ENCODE measurements at regions not wholly inside any gene's neighbourhood (a gene's known extent, or its start where the extent isn't known, plus 50 kb on each side); places are given as distances from the start of the nearest gene placed in this dataset.
"Not testable (repeated sequence)": the region's sequence is repeated elsewhere in the genome, so short reads cannot be mapped to it uniquely, and the experiment has no call there.

DNA sequence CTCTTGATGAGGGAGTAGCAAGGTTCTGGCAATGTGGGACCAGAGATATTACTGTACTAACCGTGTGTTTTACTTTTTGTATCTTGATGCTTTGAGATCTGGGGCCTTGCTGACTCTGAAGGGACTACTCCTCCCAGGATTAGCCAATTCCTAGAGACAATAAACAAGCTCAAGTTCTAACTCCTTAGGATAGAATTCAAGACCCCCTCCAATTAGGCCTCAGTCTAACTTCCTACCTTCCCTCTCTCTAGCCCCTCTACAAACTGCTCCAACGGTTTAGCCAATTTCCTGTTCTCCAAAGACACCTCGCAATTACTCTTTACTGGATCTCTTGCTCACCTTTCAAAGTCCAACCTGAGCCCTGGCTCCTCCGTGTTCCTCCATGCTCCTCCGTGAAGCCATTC lies 158.7 kb upstream of the JARID2 start:
- H3K4me3 ChIP-seq (ENCODE audit: low read depth, low read length), result no peak overlapping the region

DNA sequence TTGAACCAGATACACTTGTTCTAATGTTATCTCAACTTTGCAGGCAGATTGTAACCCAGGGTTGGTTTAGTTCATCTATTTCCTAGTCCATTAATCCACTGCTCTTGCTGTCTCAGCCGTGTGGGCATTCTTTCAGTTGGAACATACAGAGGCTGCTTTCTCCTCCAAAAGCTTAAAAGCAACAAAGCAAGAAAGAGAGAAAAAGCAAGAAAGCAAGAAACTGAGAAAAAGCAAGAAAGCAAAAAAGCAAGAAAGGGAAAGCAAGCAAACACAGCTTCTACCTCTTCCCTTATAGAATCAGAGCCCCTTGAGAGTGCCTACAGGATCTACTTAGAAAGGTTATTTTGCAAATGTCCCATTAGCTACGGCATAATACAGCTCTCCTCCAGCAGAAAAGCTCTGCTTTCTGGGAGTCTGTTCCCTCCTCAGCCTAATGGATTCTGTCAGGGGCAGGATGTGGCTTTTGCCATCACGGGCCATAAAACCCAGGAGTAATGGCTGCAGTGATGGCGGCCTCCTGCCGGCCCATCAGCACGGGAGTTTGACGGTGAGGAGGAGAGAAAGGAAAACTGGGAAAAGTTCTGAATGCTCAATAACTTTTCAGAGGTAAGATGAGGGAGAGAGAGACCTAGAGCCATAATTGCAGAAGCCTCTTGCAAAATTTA lies 156.8 kb upstream of the JARID2 start:
- H3K4me3 ChIP-seq (ENCODE audit: low read depth, low read length), result no peak overlapping the region

DNA sequence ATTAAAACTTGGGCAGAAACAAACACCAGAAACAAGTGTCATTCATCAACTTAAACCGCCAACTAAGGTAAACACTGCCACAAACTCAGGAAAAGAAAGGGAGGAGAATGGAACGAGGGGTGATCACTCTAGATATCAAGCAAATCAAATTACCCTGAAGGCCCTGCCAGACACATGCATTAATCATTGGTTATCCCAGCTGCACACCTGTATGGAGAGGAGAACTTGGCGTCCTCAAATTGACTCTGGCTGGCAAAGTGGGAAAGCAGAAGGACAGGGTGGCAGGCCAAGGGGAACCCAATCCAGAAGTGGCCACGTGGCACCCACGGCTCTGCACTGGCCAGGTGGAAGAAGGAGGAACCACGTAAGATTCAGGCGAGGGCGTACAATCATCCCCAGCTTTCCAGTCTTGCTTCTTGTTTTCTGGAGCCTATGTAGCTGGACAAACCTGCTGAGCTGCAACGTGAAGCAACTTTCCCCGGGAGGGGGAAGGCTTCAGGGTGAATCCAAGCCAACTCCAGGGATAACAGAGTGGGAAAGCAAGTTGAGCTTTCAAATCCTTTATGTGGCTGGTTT lies 156.2 kb upstream of the JARID2 start:
- H3K4me3 ChIP-seq (ENCODE audit: low read depth, low read length), result no peak overlapping the region

DNA sequence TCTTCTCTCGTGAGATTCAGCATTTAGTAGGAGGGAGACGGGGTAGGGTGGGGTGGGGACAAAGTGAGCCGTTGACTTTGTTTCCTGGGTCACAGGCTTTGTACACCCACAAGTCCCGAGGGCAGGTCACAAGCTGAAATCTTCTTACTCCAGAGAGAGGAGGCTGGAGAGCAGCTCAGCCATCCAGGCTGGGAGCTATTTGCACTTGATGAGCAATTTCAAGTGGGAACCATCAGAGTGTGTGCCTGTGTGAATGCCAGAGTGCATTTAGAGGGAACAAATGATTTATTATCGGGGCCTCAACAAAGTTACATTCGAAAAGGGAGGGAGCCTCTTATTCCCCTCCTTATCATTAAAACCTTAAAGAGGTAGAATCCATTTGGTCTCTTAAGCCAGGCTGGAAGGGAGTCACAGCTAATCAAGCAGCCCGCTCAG lies 155.7 kb upstream of the JARID2 start:
- H3K4me3 ChIP-seq (ENCODE audit: low read depth, low read length), result no peak overlapping the region

DNA sequence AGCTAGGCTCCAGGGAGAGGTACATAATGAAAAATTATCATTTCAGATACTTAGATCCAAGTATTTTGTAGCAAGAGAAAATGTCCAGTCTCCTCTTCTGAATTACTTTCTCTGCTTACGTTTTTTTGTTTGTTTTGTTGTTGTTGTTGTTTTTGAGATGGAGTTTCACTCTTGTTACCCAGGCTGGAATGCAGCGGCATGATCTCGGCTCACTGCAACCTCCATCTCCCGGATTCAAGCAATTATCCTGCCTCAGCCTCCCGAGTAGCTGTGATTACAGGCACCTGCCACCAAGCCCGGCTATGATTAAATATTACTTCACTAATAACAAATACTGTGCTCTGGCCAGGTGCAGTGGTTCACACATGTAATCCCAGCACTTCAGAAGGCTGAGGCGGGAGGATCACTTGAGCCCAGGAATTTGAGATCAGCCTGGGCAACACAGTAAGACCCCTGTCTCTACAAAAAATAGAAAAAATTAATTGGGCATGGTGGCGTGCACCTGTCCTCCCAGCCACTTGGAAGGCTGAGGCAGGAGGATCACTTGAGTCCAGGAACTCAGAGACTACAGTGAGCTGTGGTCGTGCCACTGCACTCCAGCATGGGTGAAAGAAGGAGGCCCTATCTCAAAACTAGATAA lies 155.0 kb upstream of the JARID2 start:
- no peak overlapping the region for H3K4me3 ChIP-seq (ENCODE audit: low read depth, low read length)

DNA sequence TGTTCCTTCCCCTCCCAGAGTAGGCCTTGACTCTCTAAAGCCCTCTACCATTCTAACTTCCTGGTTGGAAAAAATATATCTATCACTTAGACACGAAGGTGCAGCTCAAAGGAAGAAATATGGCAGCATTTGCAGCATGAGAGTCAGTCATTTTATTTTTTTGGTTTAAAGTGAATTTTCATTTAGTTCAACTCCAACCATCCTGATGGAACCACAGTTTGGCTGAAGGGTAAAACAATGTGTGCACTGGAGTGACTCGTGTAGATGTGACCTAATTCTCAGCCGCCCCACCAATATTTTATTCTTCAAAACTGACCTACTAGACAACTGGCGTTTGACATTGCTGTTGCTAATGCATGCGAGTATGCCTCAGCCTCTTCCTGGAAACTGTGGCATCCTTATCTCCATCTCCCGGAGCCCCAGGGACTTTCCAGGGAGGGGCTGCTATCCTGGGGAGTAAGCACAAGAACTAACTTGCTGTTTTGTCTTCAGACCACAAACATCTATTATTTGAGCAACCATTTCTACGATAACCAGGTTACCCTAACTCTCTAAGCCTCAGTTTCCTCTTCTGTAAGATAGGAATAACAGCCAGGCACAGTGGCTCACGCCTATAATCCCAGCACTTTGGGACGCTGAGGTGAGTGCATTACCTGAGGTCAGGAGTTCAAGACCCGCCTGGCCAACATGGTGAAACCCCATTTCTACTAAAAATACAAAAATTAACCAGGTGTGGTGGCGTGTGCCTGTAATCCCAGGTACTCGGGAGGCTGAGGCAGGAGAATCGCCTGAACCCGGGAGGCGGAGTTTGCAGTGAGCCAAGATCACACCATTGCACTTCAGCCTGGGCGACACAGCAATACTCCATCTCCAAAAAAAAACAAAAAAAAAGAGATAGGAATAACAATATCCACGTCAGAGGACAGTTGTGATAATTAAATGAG lies 148.7 kb upstream of the JARID2 start:
- H3K4me3 ChIP-seq (ENCODE audit: low read depth, low read length), result no peak overlapping the region

DNA sequence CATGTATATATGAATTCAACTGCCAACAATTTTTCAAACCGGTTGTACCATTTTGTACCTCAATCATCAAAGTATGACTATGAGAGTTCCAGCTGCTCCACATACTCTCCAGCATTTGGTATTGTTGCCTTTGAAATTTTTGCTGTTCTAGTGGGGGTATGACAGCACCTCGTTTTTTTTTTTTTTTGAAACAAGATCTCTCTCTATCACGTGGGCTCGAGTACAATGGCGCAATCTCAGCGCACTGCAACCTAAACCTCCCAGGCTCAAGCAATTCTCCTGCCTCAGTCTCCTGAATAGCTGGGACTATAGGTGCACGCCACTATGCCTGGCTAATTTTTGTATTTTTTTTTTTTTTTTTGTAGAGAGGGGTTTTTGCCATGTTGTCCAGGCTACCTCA lies 144.7 kb upstream of the JARID2 start:
- no peak overlapping the region for H3K4me3 ChIP-seq (ENCODE audit: low read depth, low read length)

DNA sequence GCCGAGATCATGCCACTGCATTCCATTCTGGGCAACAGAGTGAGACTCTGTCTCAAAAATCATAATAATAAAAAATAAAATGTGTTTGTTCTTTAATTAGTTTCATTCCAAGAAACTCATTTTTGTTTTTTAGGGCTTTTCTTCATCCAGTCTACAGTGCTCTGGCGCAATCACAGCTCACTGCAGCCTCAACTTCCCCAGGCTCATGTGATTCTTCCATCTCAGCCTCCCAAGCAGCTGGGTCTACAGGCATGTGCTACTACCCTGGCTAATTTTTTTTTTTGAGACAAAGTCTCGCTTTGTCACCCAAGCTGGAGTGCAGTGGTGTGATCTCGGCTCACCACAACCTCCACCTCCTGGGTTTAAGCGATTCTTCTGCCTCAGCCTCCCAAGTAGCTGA lies 143.6 kb upstream of the JARID2 start:
- no peak overlapping the region for H3K4me3 ChIP-seq (ENCODE audit: low read depth, low read length)

DNA sequence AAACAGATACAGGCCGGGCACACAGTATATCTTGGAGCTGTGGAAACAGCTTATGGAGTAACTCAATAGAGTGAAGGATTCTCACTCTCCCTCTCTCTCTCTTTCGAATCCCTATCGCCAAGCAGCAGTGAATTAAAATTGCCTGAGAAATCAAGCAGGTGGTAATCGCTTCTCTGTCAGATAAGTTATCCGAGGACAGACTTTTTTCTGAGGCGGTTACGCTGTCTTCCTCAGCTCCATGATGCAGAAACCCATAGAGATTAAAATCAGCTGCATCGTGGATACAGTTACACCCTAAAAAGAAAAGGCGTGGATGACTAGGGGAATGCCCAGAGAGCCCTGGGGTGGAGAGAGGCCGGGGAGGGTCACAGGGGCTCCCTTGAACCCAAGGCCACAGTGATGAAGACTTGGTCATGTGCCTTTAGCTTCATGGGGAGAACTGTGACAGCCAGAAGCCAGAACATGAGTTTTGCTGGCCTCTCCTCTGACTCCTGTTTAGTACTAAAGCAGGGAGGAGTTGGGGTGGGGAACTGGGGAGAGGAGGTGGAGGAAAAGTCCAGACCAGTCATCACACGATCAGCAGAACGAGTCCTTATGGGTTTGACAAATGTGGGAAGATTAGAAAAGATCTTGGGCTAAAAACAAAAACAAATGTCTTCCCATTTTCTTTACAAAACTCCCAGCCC lies 138.8 kb upstream of the JARID2 start:
- H3K4me3 ChIP-seq (ENCODE audit: low read depth, low read length), result no peak overlapping the region

DNA sequence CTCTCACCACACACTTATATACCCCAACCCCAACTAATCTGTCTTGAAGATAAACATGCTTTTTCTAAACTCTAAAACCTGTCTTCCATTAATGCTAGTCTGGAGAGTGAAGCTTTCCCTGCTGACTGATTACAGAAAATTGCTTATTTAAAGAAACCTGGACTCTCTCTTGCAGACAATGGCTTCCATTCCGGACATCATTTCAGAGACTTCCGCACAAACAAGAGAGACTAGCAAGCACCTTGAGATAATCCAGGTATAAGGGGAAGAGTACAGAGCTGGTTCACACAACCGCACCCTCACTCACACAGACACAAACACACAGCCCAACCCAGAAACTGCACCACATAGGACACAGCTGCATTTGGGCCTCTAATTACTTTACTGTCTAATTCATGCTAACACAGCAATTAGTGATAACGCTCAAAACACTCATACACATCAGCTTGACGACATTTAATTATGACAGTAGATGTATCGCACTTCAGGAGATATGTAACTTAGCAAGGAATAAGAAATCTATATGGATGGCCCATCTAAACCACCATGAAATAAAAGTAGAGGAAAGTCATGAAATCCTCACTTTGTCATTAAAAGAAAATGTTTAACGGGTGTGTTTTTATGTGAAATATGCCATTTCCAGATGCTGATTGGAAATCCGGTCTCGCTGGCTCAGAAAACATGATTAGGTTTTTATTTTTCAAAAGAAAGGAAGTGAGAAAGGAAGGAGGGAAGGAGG lies 138.1 kb upstream of the JARID2 start:
- no peak overlapping the region for H3K4me3 ChIP-seq (ENCODE audit: low read depth, low read length)

DNA sequence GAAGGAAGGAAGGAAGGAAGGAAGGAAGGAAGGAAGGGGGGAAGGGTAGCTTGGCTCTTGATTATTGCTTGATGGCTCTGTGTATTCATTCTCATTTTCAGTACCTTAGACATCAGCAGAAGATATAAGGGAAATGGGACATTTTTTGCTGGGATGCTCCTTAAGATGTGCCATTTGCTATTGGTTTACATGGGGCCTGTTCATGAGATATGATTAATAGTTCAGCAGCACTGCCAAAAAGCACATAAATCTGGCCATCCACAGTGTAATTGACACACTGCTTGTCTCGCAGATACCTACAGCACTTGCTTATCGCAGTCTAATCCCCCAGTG lies 137.5 kb upstream of the JARID2 start:
- no peak overlapping the region for H3K4me3 ChIP-seq (ENCODE audit: low read depth, low read length)

DNA sequence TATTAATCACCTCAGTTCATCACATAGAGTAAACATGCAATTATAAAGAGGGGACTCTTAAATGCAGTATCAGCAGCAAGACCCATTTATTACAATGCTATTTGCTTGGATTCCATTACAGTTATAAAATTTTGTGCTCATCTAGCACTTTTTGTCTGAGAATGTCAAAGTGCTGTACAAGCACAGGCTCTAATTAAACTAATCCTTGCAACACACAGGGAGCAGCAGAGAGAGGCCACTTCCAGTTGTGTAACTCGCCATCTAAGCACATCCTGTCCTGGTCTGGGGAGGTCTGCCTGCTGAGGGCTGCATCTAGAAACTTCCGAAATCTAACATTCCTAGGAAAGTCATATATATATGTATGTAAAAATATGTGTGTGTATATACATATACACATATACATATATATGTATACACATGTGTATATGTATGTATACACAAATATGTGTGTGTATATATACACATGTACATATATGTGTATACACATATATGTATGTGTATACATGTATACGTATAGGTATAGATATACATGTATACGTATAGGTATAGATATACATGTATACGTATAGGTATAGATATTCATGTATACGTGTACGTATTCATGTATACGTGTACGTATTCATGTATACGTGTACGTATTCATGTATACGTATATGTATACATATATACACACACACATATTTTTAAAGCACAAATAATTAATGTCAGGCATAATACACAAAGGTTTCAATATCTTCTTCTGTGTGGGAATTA lies 136.4 kb upstream of the JARID2 start:
- H3K4me3 ChIP-seq (ENCODE audit: low read depth, low read length), result no peak overlapping the region

DNA sequence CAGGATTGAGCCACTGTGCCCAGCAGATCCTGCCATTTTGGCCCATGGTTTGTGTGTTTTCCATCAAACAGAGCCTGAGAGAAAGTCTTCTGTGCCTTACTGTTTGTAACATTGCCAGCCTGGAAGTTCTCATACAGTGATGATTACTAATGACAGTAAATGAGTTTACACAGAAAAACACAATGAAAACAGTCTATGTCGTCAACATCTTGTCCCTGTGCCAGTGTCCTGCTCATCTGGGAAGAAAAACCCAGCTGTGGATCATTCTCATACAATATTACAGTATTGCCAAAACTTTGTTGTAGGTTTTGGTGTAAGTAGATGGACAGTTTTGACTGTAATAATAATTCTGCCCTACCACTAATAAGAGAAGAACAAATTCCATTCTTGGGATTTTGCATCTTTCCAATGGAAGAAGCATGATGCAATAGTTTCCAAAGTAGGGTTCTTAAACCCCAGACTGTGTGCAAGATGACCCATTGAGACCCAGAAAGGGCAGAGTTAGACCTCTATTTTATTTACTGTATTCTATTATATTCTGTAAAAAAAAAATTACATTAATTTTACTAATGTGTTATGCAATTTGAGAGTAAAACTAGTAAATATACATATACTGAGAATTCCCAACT lies 135.0 kb upstream of the JARID2 start:
- H3K4me3 ChIP-seq (ENCODE audit: low read depth, low read length), result no peak overlapping the region

DNA sequence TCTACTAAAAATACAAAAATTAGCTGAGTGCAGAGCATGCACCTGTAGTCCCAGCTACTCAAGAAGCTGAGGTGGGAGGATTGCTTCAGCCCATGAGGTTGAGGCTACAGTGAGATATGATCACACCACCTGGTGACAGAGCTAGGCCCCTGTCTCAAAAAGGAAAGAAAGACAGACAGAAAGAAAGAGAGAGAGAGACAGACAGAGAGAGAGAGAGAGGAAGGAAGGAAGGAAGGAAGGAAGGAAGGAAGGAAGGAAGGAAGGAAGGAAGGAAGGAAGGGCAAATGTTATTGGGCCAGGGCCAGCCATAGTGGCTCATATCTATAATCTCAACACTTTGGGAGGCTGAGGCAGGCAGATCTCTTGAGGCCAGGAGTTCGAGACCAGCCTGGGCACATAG lies 134.3 kb upstream of the JARID2 start:
- not testable (repeated sequence) for H3K4me3 ChIP-seq (ENCODE audit: low read depth, low read length)

DNA sequence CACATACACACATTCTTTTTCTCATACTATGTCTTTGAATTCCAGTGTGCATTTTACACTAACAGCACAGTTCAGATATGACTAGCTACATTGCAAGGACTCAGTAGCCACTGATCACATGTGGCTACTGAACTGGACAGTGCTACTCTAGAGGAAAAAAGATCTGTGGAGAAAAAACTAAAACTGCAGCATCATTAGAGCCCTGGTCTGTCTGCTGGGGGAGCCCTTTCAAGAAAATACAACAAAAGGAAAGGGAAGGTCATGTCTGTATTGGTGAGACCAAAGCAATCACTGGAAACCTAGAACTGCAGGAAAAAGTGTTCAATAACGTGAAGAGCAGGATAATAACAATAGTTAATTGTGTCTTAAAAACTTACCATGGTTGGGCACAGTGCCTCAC lies 132.3 kb upstream of the JARID2 start:
- H3K4me3 ChIP-seq (ENCODE audit: low read depth, low read length), result no peak overlapping the region

DNA sequence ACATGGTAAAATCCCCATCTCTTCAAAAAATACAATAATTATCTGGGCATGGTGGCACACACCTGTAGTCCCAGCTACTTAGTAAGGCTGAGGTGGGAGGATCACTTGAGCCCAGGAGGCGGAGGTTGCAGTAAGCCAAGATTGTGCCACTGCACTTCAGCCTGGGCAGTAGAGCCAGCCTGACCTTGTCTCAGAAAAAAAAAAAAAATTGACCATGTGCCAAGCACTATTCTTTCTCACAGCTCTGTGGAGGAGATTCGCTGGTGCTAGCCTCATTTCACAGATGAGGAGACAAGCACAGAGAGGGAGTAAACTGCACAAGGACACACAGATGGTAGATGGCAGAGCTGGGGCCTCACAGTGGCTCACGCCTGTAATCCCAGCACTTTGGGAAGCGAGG lies 131.8 kb upstream of the JARID2 start:
- no peak overlapping the region for H3K4me3 ChIP-seq (ENCODE audit: low read depth, low read length)

DNA sequence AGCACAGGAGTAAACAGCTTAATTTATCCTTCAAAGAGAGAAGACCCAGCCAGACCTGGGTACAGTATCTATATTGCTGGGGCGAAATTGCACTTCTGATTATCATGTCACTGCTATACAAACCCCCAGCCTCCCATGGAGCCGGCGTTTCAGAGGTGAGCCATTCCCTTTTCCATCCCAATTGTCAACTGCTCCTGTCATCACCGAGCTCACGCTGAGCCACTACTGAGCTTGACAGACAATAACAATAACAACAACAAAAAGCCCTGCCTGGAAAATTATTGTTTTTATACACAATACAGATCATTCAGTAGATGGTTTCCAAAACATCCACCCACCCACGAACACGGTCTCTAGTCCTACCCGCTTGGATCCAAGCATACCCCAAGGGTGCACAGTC lies 129.0 kb upstream of the JARID2 start:
- H3K4me3 ChIP-seq (ENCODE audit: low read depth, low read length), result no peak overlapping the region

DNA sequence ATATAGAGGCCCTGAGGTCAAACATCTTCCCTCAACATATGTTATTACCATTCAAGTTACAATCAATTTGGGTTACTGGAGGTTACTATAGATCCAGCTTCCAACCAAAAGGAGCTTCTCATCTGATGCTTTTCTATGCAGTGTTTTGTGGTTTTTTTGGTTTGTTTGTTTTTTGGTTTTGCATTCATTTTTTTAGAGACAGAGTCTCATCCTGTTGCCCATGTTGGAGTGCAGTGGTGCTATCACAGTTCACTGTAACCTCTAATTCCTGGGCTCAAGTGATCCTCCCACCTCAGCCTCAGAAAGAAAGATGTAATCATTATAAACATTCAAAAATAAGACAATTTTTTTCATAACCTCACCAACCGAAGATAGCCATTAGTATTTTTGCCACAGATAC lies 124.4 kb upstream of the JARID2 start:
- no peak overlapping the region for H3K4me3 ChIP-seq (ENCODE audit: low read depth, low read length)

DNA sequence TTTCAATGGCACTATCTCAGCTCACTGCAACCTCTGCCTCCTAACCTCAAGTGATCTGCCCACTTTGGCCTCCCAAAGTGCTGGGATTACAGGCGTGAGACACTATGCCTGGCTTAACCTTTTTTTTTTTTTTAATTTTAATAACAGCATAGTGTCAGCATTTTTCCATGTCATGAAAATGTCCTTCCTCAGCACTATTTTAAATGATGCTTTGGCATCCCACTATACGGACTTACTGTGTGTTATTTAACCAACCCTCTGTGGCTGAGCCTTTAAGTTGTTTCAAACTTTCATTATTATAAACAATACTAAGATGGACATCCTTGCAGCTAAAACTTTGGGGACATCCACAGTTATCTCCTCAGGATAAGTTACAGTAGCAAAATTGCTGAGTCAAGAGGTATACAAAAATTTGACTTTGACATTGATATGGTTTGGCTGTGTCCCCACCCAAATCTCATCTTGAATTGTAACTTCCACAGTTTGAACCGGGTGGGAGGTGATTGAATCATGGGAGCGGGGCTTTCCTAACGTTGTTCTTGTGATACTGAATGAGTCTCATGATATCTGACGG lies 123.8 kb upstream of the JARID2 start:
- no peak overlapping the region for H3K4me3 ChIP-seq (ENCODE audit: low read depth, low read length)

Data from iPS-11a (cell line).